Endothelial cell of umbilical vein (primary cell): ENCODE measurements at regions not wholly inside any gene's neighbourhood (a gene's known extent, or its start where the extent isn't known, plus 50 kb on each side); places are given as distances from the start of the nearest gene placed in this dataset.

Experiments used
- CTCF ChIP-seq, 2 donors: IDR thresholded peaks; 1 replicate in 1 of 2; 2 replicates in 1 of 2; pipeline ENCODE4 v1.5.1; 2011; ENCODE audit warnings: low read length in 2 of 2, mild to moderate bottlenecking in 2 of 2, moderate library complexity in 2 of 2, control low read depth in 1 of 2, inconsistent platforms in 1 of 2, low read depth in 1 of 2; ENCODE audit not compliant: insufficient read depth in 1 of 2; ENCODE audit errors: extremely low read depth in 1 of 2
- POLR2AphosphoS5 ChIP-seq: IDR thresholded peaks from 2 replicates; pipeline ENCODE4 v1.6.1; 2012; ENCODE audit warnings: low read depth, mild to moderate bottlenecking, control low read depth, low read length, moderate library complexity; ENCODE audit not compliant: insufficient read depth

- no peak for TF ChIP-seq CTCF (IDR thresholded peaks at IDR 0.05; ENCODE audit: extremely low read depth in 1 of 2, insufficient read depth in 1 of 2, low read depth in 1 of 2, low read length in 2 of 2)
- TF ChIP-seq POLR2AphosphoS5 = no peak
Observed at GRCh38 chr2:104413890-104414289, 440.0 kb upstream of the POU3F3 start.
